SU-DHL-6 (cell line): ENCODE measurements at regions not wholly inside any gene's neighbourhood (a gene's known extent, or its start where the extent isn't known, plus 50 kb on each side); places are given as distances from the start of the nearest gene placed in this dataset.

Experiments
- CTCF ChIP-seq: fragments of 200-600 bp; sonication (generic); IDR thresholded peaks from one replicate; pipeline ENCODE4 v1.5.1; 2017; ENCODE audit warnings: antibody characterized with exemption, mild to moderate bottlenecking, low read length, moderate library complexity; ENCODE audit not compliant: insufficient read depth, poor library complexity, severe bottlenecking
- EZH2phosphoT487 ChIP-seq: fragments of 200-600 bp; sonication (generic), shearing (Covaris generic); conservative IDR thresholded peaks from 2 replicates; pipeline ENCODE4 v1.6.1; 2018; ENCODE audit warnings: mild to moderate bottlenecking, antibody characterized with exemption, low read length, moderate library complexity, mixed read lengths

- TF ChIP-seq CTCF (no peak), EZH2phosphoT487 (no peak)
These were observed 452.1 kb upstream of the BOD1L1 start for GRCh38 chr4:14079601-14080000.
